ENCODE measurements at regions not wholly inside any gene's neighbourhood (a gene's known extent, or its start where the extent isn't known, plus 50 kb on each side); places are given as distances from the start of the nearest gene placed in this dataset.
A peak's percentile ranks its signal among the peaks of the same experiment; 100 is the strongest.

DNA sequence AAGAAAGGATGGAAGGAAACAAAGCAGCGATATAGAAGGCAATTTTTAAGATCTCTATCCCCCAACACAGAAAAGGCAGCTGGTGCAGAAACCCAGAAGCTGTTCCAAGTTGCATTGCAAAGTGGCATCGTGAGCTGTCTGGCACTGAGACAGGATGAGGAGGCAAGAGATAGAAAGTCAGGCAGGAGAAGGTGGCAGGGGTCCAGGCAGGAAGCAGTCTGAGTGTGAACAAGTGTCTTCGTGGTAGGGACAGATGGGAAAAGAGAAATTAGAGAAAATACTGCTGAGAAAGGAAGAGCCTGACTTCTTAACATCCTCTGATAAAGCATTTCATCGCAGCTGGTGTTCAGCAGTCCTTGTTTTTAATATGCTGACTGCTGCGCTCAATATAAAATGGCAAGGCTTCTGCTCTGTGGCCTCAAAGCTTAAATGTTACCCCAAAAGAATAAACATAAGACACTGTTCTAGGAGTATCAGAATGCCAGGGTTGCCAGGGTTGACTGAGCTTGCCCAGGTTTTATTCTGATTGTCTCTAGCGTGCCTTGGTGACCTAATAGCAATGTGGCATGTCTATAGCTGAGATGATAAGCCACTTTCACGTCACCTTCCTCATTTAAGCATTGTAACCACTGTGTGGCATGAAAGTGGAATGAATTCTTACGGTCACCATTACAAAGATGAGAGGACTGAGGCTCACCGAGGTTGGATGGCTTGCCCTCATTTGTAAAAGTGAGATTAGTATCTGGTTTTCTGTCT is 397.6 kb downstream of the NUAK1 start:
- Histone ChIP-seq H3K27ac (ENCODE audit: low read depth in 1 of 2, low read length in 1 of 2) (no peak overlapping the region), H3K4me3 (ENCODE audit: low read length in 2 of 2) (no peak overlapping the region), H3K4me1 (ENCODE audit: control insufficient read depth in 2 of 2, insufficient read depth in 2 of 2, low read length in 2 of 2) (peaks cover 0 to 2% of the 10 kb centered on the region in 2 donors), H3K9me3 (ENCODE audit: control insufficient read depth in 2 of 2, insufficient read depth in 1 of 2, low read length in 1 of 2) (no peaks in the 10 kb centered on the region), H3K36me3 (ENCODE audit: control insufficient read depth in 2 of 2, insufficient read depth in 2 of 2, low read length in 1 of 2) (no peaks in the 10 kb centered on the region), H3K27me3 (ENCODE audit: control insufficient read depth in 2 of 2, insufficient read depth in 1 of 2, low read length in 1 of 2) (no peaks in the 10 kb centered on the region)
- 50% methylated on average over 9 of the region's 9 CpGs for WGBS
- DNase-seq (ENCODE audit: low read depth in 6 of 9, low spot score in 9 of 9), result no peak

DNA sequence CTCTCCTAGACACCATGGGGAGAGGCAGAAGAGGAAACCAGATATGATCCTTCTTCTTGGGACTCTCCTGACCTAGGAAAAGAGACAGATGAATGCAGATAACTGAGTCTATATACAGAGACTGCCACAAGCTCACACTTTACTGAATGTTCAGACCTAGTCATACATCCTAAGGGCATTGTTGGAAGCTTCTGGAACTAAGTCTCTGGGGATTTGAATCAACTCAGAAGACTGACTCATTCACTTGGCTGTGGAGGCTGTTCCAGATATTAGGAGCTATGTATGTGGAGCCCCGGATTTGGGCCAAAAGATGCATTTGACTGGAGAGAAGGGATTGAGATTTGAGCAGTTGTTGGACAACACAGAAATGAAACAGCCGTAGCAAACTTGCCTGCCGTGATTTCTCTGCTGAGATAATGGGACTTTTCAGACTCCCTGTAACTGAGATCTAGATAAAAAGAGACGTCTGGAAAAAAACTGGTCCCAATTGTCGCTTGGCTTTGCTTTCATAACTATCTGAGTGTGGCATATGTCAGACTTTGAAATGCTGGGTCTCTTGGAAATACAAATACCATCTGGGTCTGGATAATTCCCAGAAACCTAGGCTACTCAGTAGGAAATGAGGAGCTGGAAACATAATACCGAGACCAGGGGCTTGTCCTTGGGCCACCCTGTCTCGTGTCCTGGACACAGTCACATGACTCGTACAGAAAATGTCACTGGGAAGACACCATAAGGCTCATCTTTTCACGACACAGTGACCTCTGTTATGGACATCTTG is 396.8 kb downstream of the NUAK1 start:
- H3K36me3 ChIP-seq (ENCODE audit: control insufficient read depth in 2 of 2, insufficient read depth in 2 of 2, low read length in 1 of 2), result no peaks in the 10 kb centered on the region
- DNase-seq (ENCODE audit: low read depth in 6 of 9, low spot score in 9 of 9), result no peak
- peaks cover 0 to 2% of the 10 kb centered on the region in 2 donors for H3K4me1 ChIP-seq (ENCODE audit: control insufficient read depth in 2 of 2, insufficient read depth in 2 of 2, low read length in 2 of 2)
- H3K9me3 ChIP-seq (ENCODE audit: control insufficient read depth in 2 of 2, insufficient read depth in 1 of 2, low read length in 1 of 2), result no peaks in the 10 kb centered on the region
- no peak overlapping the region for H3K4me3 ChIP-seq (ENCODE audit: low read length in 2 of 2)
- no peak overlapping the region for H3K27ac ChIP-seq (ENCODE audit: low read depth in 1 of 2, low read length in 1 of 2)
- 83% methylated on average over 9 of the region's 9 CpGs for WGBS
- H3K27me3 ChIP-seq (ENCODE audit: control insufficient read depth in 2 of 2, insufficient read depth in 1 of 2, low read length in 1 of 2), result no peaks in the 10 kb centered on the region

DNA sequence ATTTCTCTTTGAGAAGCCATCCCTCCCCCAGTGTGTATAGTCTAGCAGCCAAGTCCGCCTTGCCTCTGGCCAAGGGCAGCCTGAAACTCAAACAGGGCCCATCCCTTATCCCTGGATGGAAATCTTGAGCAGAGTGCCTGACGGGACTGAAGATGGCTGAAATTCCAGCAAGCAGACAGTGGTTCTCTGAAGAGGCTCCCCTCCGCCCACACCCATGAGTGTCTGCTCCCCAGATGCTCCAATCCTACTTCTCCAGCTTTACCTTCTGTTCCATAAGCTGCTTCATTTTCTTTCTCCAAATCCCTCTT is 396.2 kb downstream of the NUAK1 start:
- no peaks in the 10 kb centered on the region for H3K27me3 ChIP-seq (ENCODE audit: control insufficient read depth in 2 of 2, insufficient read depth in 1 of 2, low read length in 1 of 2)
- H3K4me1 ChIP-seq (ENCODE audit: control insufficient read depth in 2 of 2, insufficient read depth in 2 of 2, low read length in 2 of 2), result peaks cover 0 to 2% of the 10 kb centered on the region in 2 donors
- H3K4me3 ChIP-seq (ENCODE audit: low read length in 2 of 2), result no peak overlapping the region
- 96% methylated on average over 3 of the region's 3 CpGs for WGBS
- DNase-seq (ENCODE audit: low read depth in 6 of 9, low spot score in 9 of 9), result no peak
- no peaks in the 10 kb centered on the region for H3K9me3 ChIP-seq (ENCODE audit: control insufficient read depth in 2 of 2, insufficient read depth in 1 of 2, low read length in 1 of 2)
- no peak overlapping the region for H3K27ac ChIP-seq (ENCODE audit: low read depth in 1 of 2, low read length in 1 of 2)
- H3K36me3 ChIP-seq (ENCODE audit: control insufficient read depth in 2 of 2, insufficient read depth in 2 of 2, low read length in 1 of 2), result no peaks in the 10 kb centered on the region

DNA sequence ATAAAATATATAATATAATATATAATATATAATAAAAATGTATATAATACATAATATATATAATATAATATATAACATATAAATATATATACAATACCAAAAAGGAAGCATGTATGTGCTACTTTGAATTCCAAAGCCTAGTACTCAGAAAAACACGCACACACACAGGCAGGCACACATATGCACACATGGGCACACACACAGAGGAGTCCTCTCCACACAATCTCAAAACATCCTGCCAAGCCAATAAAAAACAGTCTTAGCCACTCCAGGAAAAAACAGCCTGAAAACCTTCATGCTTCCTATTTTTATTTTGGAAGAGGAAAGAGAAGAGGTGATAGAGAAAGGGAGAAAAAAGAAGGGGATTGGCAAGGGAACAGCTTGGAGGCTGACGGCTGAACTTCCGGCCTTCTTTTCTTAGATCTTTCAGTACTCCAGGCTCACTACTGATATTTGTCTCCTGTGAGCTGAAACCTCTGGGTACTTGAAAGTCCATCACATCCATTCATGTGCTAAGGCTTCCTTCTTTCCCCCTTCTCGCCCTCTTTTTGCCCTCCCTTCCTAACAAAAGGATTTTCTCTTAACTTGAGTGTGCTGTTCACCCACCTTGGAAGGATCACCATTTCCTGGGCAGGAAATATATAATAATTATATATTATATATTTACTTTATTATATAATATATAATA is 394.2 kb downstream of the NUAK1 start:
- Histone ChIP-seq H3K27me3 (ENCODE audit: control insufficient read depth in 2 of 2, insufficient read depth in 1 of 2, low read length in 1 of 2) (no peaks in the 10 kb centered on the region), H3K4me3 (ENCODE audit: low read length in 2 of 2) (no peak overlapping the region), H3K4me1 (ENCODE audit: control insufficient read depth in 2 of 2, insufficient read depth in 2 of 2, low read length in 2 of 2) (peaks cover 0 to 2% of the 10 kb centered on the region in 2 donors), H3K9me3 (ENCODE audit: control insufficient read depth in 2 of 2, insufficient read depth in 1 of 2, low read length in 1 of 2) (no peaks in the 10 kb centered on the region), H3K27ac (ENCODE audit: low read depth in 1 of 2, low read length in 1 of 2) (no peak overlapping the region), H3K36me3 (ENCODE audit: control insufficient read depth in 2 of 2, insufficient read depth in 2 of 2, low read length in 1 of 2) (no peaks in the 10 kb centered on the region)
- 98% methylated on average over 4 of the region's 4 CpGs for WGBS
- no peak for DNase-seq (ENCODE audit: low read depth in 6 of 9, low spot score in 9 of 9)

DNA sequence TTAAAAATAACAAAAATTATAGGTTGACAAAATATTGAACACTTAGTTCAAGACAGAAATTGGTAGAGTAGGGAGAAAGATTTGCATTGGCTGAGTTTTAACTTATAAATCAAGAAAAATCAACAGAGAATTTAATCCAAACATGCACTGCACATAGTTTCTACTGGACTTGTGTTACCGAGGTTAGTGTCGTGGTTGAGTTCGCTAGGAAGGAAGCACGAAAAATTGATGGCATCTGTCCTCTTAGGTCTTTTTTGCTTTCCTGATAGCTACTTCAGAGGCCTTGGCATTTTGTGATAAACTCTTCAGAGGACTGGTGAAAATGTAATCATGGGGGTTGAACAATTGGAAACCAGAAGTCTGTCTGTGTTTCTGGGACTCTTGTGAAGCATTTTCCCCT is 392.9 kb downstream of the NUAK1 start:
- Histone ChIP-seq H3K4me3 (ENCODE audit: low read length in 2 of 2) (no peak overlapping the region), H3K27me3 (ENCODE audit: control insufficient read depth in 2 of 2, insufficient read depth in 1 of 2, low read length in 1 of 2) (no peaks in the 10 kb centered on the region), H3K27ac (ENCODE audit: low read depth in 1 of 2, low read length in 1 of 2) (no peak overlapping the region), H3K4me1 (ENCODE audit: control insufficient read depth in 2 of 2, insufficient read depth in 2 of 2, low read length in 2 of 2) (peaks cover 0 to 2% of the 10 kb centered on the region in 2 donors), H3K9me3 (ENCODE audit: control insufficient read depth in 2 of 2, insufficient read depth in 1 of 2, low read length in 1 of 2) (no peaks in the 10 kb centered on the region), H3K36me3 (ENCODE audit: control insufficient read depth in 2 of 2, insufficient read depth in 2 of 2, low read length in 1 of 2) (no peaks in the 10 kb centered on the region)
- WGBS, result 64% methylated on average over 4 of the region's 4 CpGs
- no peak for DNase-seq (ENCODE audit: low read depth in 6 of 9, low spot score in 9 of 9)

DNA sequence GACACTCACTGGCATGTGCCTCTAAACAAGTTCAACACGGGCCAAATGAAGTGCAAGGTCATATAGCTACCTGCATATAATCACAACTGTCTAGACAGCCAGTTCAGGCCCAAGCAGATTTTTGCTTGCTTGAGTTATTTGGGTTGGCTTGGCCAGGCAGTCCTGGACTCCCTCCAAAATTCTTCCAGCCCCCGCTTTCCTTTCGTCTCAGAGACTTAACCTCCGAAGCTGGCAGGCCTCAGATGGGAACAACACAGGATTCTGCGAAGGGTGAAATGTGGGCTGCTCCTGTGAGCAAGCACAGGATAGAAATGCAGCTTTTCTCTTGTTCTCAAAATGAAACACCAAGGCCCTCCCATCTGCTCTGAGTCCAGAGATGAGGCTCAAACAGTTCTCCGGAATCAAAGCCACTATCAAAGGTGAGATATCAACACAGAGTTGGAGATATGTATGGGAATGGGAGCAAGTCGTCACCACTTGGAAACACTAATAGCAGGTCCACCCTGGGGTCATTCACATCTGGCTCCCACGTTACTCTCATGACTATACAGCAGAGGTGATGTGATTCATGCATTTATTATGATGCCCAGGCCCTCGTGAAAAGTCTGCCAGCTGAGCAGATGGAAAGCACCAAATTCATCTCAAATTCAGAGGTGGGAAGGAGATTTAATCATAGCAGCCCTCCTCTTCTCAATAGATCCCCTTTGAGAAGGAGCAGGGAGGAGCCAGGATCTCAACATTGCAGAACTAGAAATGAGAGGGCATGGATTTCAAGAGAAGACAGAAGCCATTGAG is 389.8 kb downstream of the NUAK1 start:
- peak in 1 of 9 donors; percentile 5 for DNase-seq (ENCODE audit: low read depth in 6 of 9, low spot score in 9 of 9)
- Histone ChIP-seq H3K4me1 (ENCODE audit: control insufficient read depth in 2 of 2, insufficient read depth in 2 of 2, low read length in 2 of 2) (no peaks in the 10 kb centered on the region), H3K36me3 (ENCODE audit: control insufficient read depth in 2 of 2, insufficient read depth in 2 of 2, low read length in 1 of 2) (no peaks in the 10 kb centered on the region), H3K9me3 (ENCODE audit: control insufficient read depth in 2 of 2, insufficient read depth in 1 of 2, low read length in 1 of 2) (no peaks in the 10 kb centered on the region), H3K4me3 (ENCODE audit: low read length in 2 of 2) (no peak overlapping the region), H3K27ac (ENCODE audit: low read depth in 1 of 2, low read length in 1 of 2) (no peak overlapping the region), H3K27me3 (ENCODE audit: control insufficient read depth in 2 of 2, insufficient read depth in 1 of 2, low read length in 1 of 2) (no peaks in the 10 kb centered on the region)
- WGBS, result 90% methylated on average over 9 of the region's 9 CpGs

DNA sequence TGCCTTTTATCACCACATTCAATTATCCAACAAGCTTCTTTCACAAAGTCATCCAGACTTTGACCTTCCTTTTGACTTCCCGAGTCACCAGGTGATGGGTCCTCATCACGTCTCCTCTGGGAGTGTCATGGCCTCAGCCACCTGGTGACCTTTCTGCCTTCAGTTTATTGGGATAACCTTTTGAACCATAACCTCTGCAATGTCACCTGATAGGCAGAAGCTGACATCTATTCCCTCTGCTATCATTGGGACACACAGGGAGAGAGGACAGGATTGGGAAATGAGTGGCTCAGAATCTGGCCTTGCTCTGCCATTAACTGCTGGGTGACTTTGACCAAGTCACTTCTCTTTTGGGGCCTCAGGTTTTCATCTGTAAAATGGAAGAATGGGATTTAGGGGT is 388.7 kb downstream of the NUAK1 start:
- WGBS, result 95% methylated on average over 2 of the region's 2 CpGs
- no peaks in the 10 kb centered on the region for H3K4me1 ChIP-seq (ENCODE audit: control insufficient read depth in 2 of 2, insufficient read depth in 2 of 2, low read length in 2 of 2)
- no peak overlapping the region for H3K27ac ChIP-seq (ENCODE audit: low read depth in 1 of 2, low read length in 1 of 2)

DNA sequence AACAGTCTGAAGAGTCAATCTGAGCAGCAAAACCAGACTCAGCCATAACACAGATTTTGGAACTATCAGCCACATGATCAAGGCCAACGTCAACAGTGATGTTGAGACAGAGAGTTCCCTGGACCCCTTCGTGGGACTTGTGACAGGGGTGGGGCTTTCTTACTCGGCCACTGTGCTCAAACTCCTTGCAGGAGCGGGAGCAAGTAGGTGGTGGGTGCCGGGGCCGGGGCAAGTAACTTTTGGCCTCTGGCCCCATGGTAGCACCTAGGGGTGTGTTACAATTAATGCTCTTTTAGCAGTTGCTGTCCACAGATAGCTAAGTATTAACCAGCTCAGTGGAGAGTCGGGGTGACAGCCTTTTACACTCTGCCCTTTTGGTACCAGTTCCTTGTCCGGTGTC is 384.4 kb downstream of the NUAK1 start:
- WGBS, result 94% methylated on average over 8 of the region's 8 CpGs
- Histone ChIP-seq H3K4me1 (ENCODE audit: control insufficient read depth in 2 of 2, insufficient read depth in 2 of 2, low read length in 2 of 2) (no peaks in the 10 kb centered on the region), H3K9me3 (ENCODE audit: control insufficient read depth in 2 of 2, insufficient read depth in 1 of 2, low read length in 1 of 2) (no peaks in the 10 kb centered on the region), H3K27me3 (ENCODE audit: control insufficient read depth in 2 of 2, insufficient read depth in 1 of 2, low read length in 1 of 2) (no peaks in the 10 kb centered on the region), H3K36me3 (ENCODE audit: control insufficient read depth in 2 of 2, insufficient read depth in 2 of 2, low read length in 1 of 2) (no peaks in the 10 kb centered on the region), H3K27ac (ENCODE audit: low read depth in 1 of 2, low read length in 1 of 2) (no peak overlapping the region), H3K4me3 (ENCODE audit: low read length in 2 of 2) (no peak overlapping the region)
- no peak for DNase-seq (ENCODE audit: low read depth in 6 of 9, low spot score in 9 of 9)

More for the DNA sequence above, 388.7 kb downstream of the NUAK1 start:
- no peak for DNase-seq (ENCODE audit: low read depth in 6 of 9, low spot score in 9 of 9)
- Histone ChIP-seq H3K36me3 (ENCODE audit: control insufficient read depth in 2 of 2, insufficient read depth in 2 of 2, low read length in 1 of 2) (no peaks in the 10 kb centered on the region), H3K4me3 (ENCODE audit: low read length in 2 of 2) (no peak overlapping the region), H3K27me3 (ENCODE audit: control insufficient read depth in 2 of 2, insufficient read depth in 1 of 2, low read length in 1 of 2) (no peaks in the 10 kb centered on the region), H3K9me3 (ENCODE audit: control insufficient read depth in 2 of 2, insufficient read depth in 1 of 2, low read length in 1 of 2) (no peaks in the 10 kb centered on the region)
